Sigmoid colon (tissue), 6 donors: ENCODE measurements at regions not wholly inside any gene's neighbourhood (a gene's known extent, or its start where the extent isn't known, plus 50 kb on each side); places are given as distances from the start of the nearest gene placed in this dataset.

Source experiments
- DNase-seq: peaks from one replicate; pipeline ENCODE4 v3.0.0-alpha.2; 2019
- H3K27ac ChIP-seq, 4 donors: fragments of 200-600 bp; sonication (generic); one replicate each; pipeline ENCODE4 v1.5.1; 2016 to 2019; ENCODE audit warnings: mild to moderate bottlenecking in 1 of 4
- H3K27me3 ChIP-seq, 3 donors: fragments of 200-600 bp; sonication (generic); one replicate each; pipeline ENCODE4 v1.5.1; 2019; ENCODE audit warnings: mild to moderate bottlenecking in 1 of 3
- H3K36me3 ChIP-seq, 4 donors: fragments of 200-600 bp; sonication (generic); one replicate each; pipeline ENCODE4 v1.5.1; 2016 to 2019
- H3K4me1 ChIP-seq, 4 donors: fragments of 200-600 bp; sonication (generic); one replicate each; pipeline ENCODE4 v1.5.1; 2017 to 2019
- H3K4me3 ChIP-seq, 4 donors: fragments of 200-600 bp; sonication (generic); one replicate each; pipeline ENCODE4 v1.5.1; 2017 to 2019; ENCODE audit warnings: mild to moderate bottlenecking in 2 of 4, moderate library complexity in 1 of 4
- H3K9me3 ChIP-seq, 4 donors: fragments of 200-600 bp in 3 of 4; sonication (generic) in 3 of 4; one replicate each; pipeline versions ENCODE4 v1.5.1 to v1.6.1; 2013 to 2019
- CTCF ChIP-seq, 4 experiments: fragments of 450-650 bp in 3 of 4; fragments of 200-600 bp in 1 of 4; IDR thresholded peaks; one replicate each; pipeline ENCODE4 v1.5.1; 2016 to 2019; ENCODE audit warnings: antibody characterized with exemption in 4 of 4, mild to moderate bottlenecking in 3 of 4, moderate library complexity in 2 of 4
- EP300 ChIP-seq, 4 donors: sonication (generic); formaldehyde crosslinking; IDR thresholded peaks; one replicate each; pipeline ENCODE4 v1.6.1; 2017; ENCODE audit warnings: antibody characterized with exemption in 4 of 4
- POLR2A ChIP-seq, 2 donors: fragments of 450-650 bp; IDR thresholded peaks; one replicate each; pipeline ENCODE4 v1.6.1; 2016; ENCODE audit warnings: antibody characterized with exemption in 2 of 2, mild to moderate bottlenecking in 2 of 2, moderate library complexity in 2 of 2
- POLR2AphosphoS5 ChIP-seq, 4 donors: sonication (generic); formaldehyde crosslinking; IDR thresholded peaks; one replicate each; pipeline ENCODE4 v1.6.1; 2017; ENCODE audit warnings: antibody characterized with exemption in 4 of 4
- WGBS, 2 donors: extraction: QIAGEN DNeasy Blood & Tissue Kit; methylation state at CpG; one replicate each; pipeline ENCODE4 v1.1.7; 2013; 5-methylcytosine and 5-hydroxymethylcytosine counted together
- intact Hi-C: fragments of 100-400 bp; cut with DNase I; formaldehyde crosslinking; loops from one replicate; pipeline ENCODE4 v1.15.1; 2023
- donor health status: healthy with polysubstance abuse.
- donor health status: healthy.

DNA sequence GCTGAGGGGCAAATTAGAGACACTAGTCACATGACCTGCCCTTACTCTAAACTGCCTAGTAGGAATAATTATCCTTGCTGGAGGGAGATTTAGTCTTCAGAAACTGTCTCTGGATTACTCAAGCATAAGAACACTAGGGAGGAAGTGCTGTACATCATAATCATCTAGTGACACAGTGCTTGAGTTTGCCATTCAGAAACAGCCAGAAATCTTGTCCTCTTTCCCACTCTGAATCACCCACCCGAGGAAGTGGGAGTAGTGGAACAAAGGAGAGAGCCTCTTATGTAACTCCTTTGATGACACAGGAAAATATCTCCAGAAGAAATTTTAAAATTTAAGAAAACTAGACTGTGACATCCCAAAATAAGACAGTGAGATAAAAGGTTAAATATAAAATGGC lies 69.3 kb upstream of the PCDH19 start:
- intact Hi-C loops = no loop called here
- no peak for TF ChIP-seq POLR2A (IDR thresholded peaks at IDR 0.05)
- no peak for TF ChIP-seq EP300 (IDR thresholded peaks at IDR 0.05)
- TF ChIP-seq POLR2AphosphoS5 (IDR thresholded peaks at IDR 0.05) = no peak
- TF ChIP-seq CTCF (IDR thresholded peaks at IDR 0.05) = no peak
- Histone ChIP-seq H3K36me3 (no peaks in the 10 kb centered on the region), H3K4me1 (no peaks in the 10 kb centered on the region), H3K27ac (no peak overlapping the region), H3K4me3 (no peak overlapping the region), H3K27me3 (no peaks in the 10 kb centered on the region), H3K9me3 (no peaks in the 10 kb centered on the region)
- 64 to 86% methylated on average over 1 of the region's 1 CpG for WGBS, 2 donors
- DNase-seq = no peak

DNA sequence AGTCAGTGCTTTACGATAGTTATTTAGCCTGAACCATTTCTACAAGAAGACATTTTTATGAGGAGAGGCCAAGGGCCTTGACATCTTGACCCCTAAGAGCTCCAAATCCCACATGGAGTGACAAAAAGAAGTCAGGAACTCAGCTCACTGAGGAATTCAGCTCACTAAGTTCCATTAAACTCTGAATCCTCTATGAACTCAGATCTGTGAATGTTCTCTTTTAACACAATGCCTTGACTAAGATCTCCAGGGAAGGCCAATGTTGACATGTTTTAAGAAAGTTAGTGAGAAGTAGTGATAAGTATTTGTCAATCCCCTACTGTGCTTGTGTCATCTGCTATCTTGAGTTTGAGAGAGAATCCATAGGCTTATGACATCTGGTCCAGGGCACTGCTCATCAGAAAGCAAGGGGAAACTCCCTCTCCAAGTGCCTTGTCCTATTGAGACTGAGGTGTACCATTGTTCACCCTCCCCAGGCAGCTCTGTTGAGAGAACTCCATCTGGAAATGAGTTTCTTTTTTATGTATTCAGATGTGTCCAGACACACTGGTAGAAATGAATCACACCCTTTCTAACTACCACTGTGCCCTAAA lies 68.7 kb upstream of the PCDH19 start:
- no peaks in the 10 kb centered on the region for H3K9me3 ChIP-seq
- TF ChIP-seq POLR2AphosphoS5 (IDR thresholded peaks at IDR 0.05) (no peak), EP300 (IDR thresholded peaks at IDR 0.05) (no peak)
- H3K27ac ChIP-seq = no peak overlapping the region
- intact Hi-C loops = no loop called here
- no peak for DNase-seq
- 88 to 91% methylated on average over 1 of the region's 1 CpG for WGBS, 2 donors
- H3K36me3 ChIP-seq = no peaks in the 10 kb centered on the region
- no peaks in the 10 kb centered on the region for H3K27me3 ChIP-seq
- H3K4me3 ChIP-seq = no peak overlapping the region
- no peaks in the 10 kb centered on the region for H3K4me1 ChIP-seq

- no peaks in the 10 kb centered on the region for H3K9me3 ChIP-seq
- no peaks in the 10 kb centered on the region for H3K4me1 ChIP-seq
- WGBS, 2 donors = 40 to 63% methylated on average over 4 of the region's 4 CpGs
- no peaks in the 10 kb centered on the region for H3K36me3 ChIP-seq
- no peak for DNase-seq
- no peak overlapping the region for H3K27ac ChIP-seq
- intact Hi-C loops = no loop called here
- TF ChIP-seq EP300 (IDR thresholded peaks at IDR 0.05) = no peak
- no peak overlapping the region for H3K4me3 ChIP-seq
- no peaks in the 10 kb centered on the region for H3K27me3 ChIP-seq
Observed at GRCh38 chrX:100477958-100478357, 67.9 kb upstream of the PCDH19 start.

GRCh38 chrX:100477467-100477866 lies 67.4 kb upstream of the PCDH19 start:
- WGBS, 2 donors = 69 to 78% methylated on average over 2 of the region's 2 CpGs
- Histone ChIP-seq H3K4me3 (no peak overlapping the region), H3K27me3 (no peaks in the 10 kb centered on the region), H3K9me3 (no peaks in the 10 kb centered on the region), H3K36me3 (no peaks in the 10 kb centered on the region), H3K27ac (no peak overlapping the region), H3K4me1 (no peaks in the 10 kb centered on the region)
- intact Hi-C loops = no loop called here
- TF ChIP-seq CTCF (IDR thresholded peaks at IDR 0.05) (no peak), POLR2A (IDR thresholded peaks at IDR 0.05) (no peak), POLR2AphosphoS5 (IDR thresholded peaks at IDR 0.05) (no peak), EP300 (IDR thresholded peaks at IDR 0.05) (no peak)
- DNase-seq = no peak
